GM19463 (cell line): ENCODE measurements at regions not wholly inside any gene's neighbourhood (a gene's known extent, or its start where the extent isn't known, plus 50 kb on each side); places are given as distances from the start of the nearest gene placed in this dataset.
"Not testable (repeated sequence)": the region's sequence is repeated elsewhere in the genome, so short reads cannot be mapped to it uniquely, and the experiment has no call there.

ENCODE experiments used
- ATAC-seq: cut with Tn5 transposase; IDR thresholded peaks from one replicate; pipeline ENCODE4 v1.9.1; 2021; ENCODE audit warnings: mild to moderate bottlenecking, moderate library complexity; ENCODE audit not compliant: unreplicated experiment

GRCh38 chr16:88298833-88299745 is 83.7 kb upstream of the ZNF469 start:
- no peak for ATAC-seq

GRCh38 chr16:88299751-88300462 is 82.9 kb upstream of the ZNF469 start:
- ATAC-seq, result no peak

GRCh38 chr16:88300463-88300835 is 82.3 kb upstream of the ZNF469 start:
- ATAC-seq, result no peak

GRCh38 chr16:88301431-88301830 is 81.3 kb upstream of the ZNF469 start:
- ATAC-seq, result no peak

GRCh38 chr16:88301886-88302285 is 80.9 kb upstream of the ZNF469 start:
- ATAC-seq, result no peak

GRCh38 chr16:88302666-88303065 is 80.1 kb upstream of the ZNF469 start:
- ATAC-seq, result no peak

- ATAC-seq, result no peak
Observed at GRCh38 chr16:88303405-88303804, 79.4 kb upstream of the ZNF469 start.

- ATAC-seq, result no peak
Observed at GRCh38 chr16:88303890-88304819, 78.6 kb upstream of the ZNF469 start.

- ATAC-seq, result no peak
Observed at GRCh38 chr16:88305176-88305575, 77.6 kb upstream of the ZNF469 start.

GRCh38 chr16:88306411-88306810 is 76.3 kb upstream of the ZNF469 start:
- ATAC-seq, result no peak

GRCh38 chr16:88306860-88307545 is 75.8 kb upstream of the ZNF469 start:
- no peak for ATAC-seq

GRCh38 chr16:88308441-88309173 is 74.2 kb upstream of the ZNF469 start:
- ATAC-seq, result no peak

GRCh38 chr16:88309174-88309907 is 73.4 kb upstream of the ZNF469 start:
- no peak for ATAC-seq

- ATAC-seq, result no peak
Observed at GRCh38 chr16:88309908-88310265, 72.9 kb upstream of the ZNF469 start.

- no peak for ATAC-seq
Observed at GRCh38 chr16:88310796-88311605, 71.8 kb upstream of the ZNF469 start.

- ATAC-seq, result not testable (repeated sequence)
Observed at GRCh38 chr16:88311860-88312259, 70.9 kb upstream of the ZNF469 start.

- ATAC-seq, result no peak
Observed at GRCh38 chr16:88312732-88313131, 70.0 kb upstream of the ZNF469 start.

GRCh38 chr16:88314991-88315542 is 67.7 kb upstream of the ZNF469 start:
- ATAC-seq, result no peak
